Fibroblast of pulmonary artery (primary cell): ENCODE measurements at regions not wholly inside any gene's neighbourhood (a gene's known extent, or its start where the extent isn't known, plus 50 kb on each side); places are given as distances from the start of the nearest gene placed in this dataset.

Experiments
- DNase-seq: peaks from one replicate; pipeline ENCODE4 v3.0.0-alpha.2; 2010; ENCODE audit warnings: low read depth
- H3K4me3 ChIP-seq: replicated peaks from 2 replicates; pipeline ENCODE4 v1.5.1; 2011; ENCODE audit warnings: low read depth, mild to moderate bottlenecking, control low read depth, low read length, moderate library complexity
- CTCF ChIP-seq: IDR thresholded peaks from 2 replicates; pipeline ENCODE4 v1.5.1; 2011; ENCODE audit warnings: mild to moderate bottlenecking, control low read depth, low read length, inconsistent platforms; ENCODE audit errors: missing control alignments

DNA sequence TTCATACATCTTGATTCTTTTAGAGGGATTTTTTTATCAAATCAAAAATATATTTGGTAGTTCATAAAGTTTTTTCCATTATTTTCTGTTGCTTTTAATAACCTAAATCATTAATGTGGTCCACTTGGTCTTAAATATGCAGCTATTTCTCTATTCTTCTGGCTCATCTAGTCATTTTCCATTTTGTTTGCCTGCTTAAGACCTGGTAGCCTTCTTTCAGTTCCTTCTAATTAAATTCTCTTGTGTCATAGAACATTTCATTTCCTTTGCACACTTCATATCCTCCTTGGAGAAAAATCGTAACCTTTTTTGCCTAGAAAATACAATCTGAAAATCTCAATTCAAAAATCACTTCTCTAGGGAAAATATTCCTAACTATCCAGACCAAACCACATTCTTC is 387.0 kb downstream of the LRFN5 start:
- no peak overlapping the region for H3K4me3 ChIP-seq
- no peak for TF ChIP-seq CTCF
- no peak for DNase-seq

DNA sequence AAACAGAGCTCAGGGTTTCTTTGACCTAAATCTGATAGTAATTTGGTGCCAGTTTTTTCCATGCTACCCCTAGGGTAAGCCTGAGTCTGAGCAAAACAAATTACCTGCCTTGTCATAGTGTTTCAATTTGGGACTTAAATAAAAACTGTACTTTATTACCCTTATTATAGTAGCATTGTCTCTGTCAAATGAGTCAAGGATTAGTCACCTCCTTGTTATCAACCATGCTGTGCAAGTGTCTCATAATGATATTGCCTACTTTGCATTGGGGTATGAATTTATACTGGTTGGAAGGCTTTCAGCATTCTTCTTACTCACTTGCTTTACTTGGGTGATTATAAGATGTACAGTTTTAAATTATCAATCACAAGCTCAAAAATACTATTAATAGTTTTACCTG is 380.0 kb downstream of the LRFN5 start:
- DNase-seq, result peak; percentile 53
- no peak overlapping the region for H3K4me3 ChIP-seq
- TF ChIP-seq CTCF, result no peak

- DNase-seq, result no peak
- TF ChIP-seq CTCF, result no peak
- H3K4me3 ChIP-seq, result no peak overlapping the region
These were observed 379.5 kb downstream of the LRFN5 start for GRCh38 chr14:41986083-41986645.

DNA sequence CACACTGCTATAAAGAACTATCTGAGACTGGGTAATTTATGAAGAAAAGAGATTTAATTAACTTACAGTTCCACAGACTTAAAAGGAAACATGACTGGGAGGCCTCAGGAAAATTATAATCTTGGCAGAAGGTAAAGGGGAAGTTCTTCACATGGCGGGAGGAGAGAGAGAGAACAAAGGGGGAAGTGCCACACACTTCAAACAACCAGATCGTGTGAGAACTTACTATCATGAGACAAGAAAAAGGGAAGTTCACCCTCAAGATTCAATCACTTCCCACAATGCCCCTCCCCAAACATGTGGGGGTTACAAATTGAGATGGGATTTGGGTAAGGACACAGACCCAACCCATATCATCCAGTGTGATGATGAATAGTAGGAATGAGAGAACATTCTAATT is 366.5 kb downstream of the LRFN5 start:
- no peak for TF ChIP-seq CTCF
- H3K4me3 ChIP-seq, result no peak overlapping the region
- no peak for DNase-seq

GRCh38 chr14:41972531-41972930 is 365.9 kb downstream of the LRFN5 start:
- no peak for DNase-seq
- TF ChIP-seq CTCF, result no peak
- H3K4me3 ChIP-seq, result no peak overlapping the region

DNA sequence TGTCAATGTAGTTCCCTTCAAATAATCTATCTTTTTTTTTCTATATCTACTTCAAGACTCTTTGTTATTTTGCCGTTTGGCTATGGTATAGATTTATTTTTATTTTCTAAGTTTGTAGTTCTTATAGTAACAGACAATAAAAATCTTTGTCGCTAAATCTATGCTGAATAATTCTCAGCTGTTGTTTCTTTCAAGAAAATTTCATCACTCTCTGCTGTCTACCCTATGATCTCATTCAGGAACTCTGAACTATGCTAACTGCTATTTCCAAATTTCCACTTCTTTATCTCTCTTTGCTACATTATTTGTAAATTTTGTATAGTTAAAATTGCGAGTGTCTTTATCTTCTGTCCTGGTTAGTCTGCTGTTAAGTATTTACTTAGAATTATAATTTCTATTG is 353.6 kb downstream of the LRFN5 start:
- DNase-seq, result peak; percentile 79

More for the DNA sequence above, 353.6 kb downstream of the LRFN5 start:
- no peak overlapping the region for H3K4me3 ChIP-seq
- no peak for TF ChIP-seq CTCF
